Erythroblast (primary cell): ENCODE measurements at regions not wholly inside any gene's neighbourhood (a gene's known extent, or its start where the extent isn't known, plus 50 kb on each side); places are given as distances from the start of the nearest gene placed in this dataset.

Source experiments
- GATA1 ChIP-seq: IDR thresholded peaks from 2 replicates; pipeline ENCODE4 v1.6.1; 2011; ENCODE audit warnings: low read depth, mild to moderate bottlenecking, control low read depth, low read length, moderate library complexity
- POLR2A ChIP-seq: IDR thresholded peaks from 2 replicates; pipeline ENCODE4 v1.6.1; 2011; ENCODE audit warnings: mild to moderate bottlenecking, low read length

GRCh38 chrX:39556056-39556455, 541.7 kb downstream of the BCOR start:
- TF ChIP-seq POLR2A (no peak), GATA1 (no peak)
